DND-41 (cell line): ENCODE measurements at regions not wholly inside any gene's neighbourhood (a gene's known extent, or its start where the extent isn't known, plus 50 kb on each side); places are given as distances from the start of the nearest gene placed in this dataset.

Experiments used
- ATAC-seq: fragments of 200-7000 bp; cut with Tn5 transposase; 3 replicates; pipeline ENCODE4 v1.9.1; 2021; ENCODE audit warnings: low read depth; ENCODE audit not compliant: insufficient read depth
- DNase-seq: peaks from one replicate; pipeline ENCODE4 v3.0.0-alpha.2; 2020
- H2AFZ ChIP-seq: 2 replicates; pipeline ENCODE4 v1.6.0; 2012; ENCODE audit warnings: low read depth, low read length
- H3K27ac ChIP-seq: 2 replicates; pipeline ENCODE4 v1.5.1; 2012; ENCODE audit warnings: low read length, inconsistent platforms
- H3K27me3 ChIP-seq: fragments of 200-600 bp; sonication (generic); 2 replicates; pipeline ENCODE4 v1.6.0; 2012; ENCODE audit warnings: low read length, mild to moderate bottlenecking, inconsistent platforms; ENCODE audit not compliant: insufficient read depth, poor library complexity
- H3K36me3 ChIP-seq: 2 replicates; pipeline ENCODE4 v1.5.1; 2012; ENCODE audit warnings: low read length, inconsistent platforms; ENCODE audit not compliant: insufficient read depth
- H3K4me1 ChIP-seq: 2 replicates; pipeline ENCODE4 v1.5.1; 2012; ENCODE audit warnings: mild to moderate bottlenecking, low read length; ENCODE audit not compliant: insufficient read depth
- H3K4me2 ChIP-seq: 2 replicates; pipeline ENCODE4 v1.6.0; 2012; ENCODE audit warnings: mild to moderate bottlenecking, moderate library complexity, low read length, inconsistent platforms; ENCODE audit not compliant: insufficient read depth
- H3K4me3 ChIP-seq, 2 experiments: fragments of 200-600 bp in 1 of 2; shearing (Covaris generic) in 1 of 2; 2 replicates each; pipeline ENCODE4 v1.5.1; 2012 to 2016; ENCODE audit warnings: inconsistent platforms in 2 of 2, low read length in 2 of 2, mild to moderate bottlenecking in 2 of 2, low read depth in 1 of 2, moderate library complexity in 1 of 2
- H3K79me2 ChIP-seq: 2 replicates; pipeline ENCODE4 v1.6.0; 2012; ENCODE audit warnings: low read length, inconsistent platforms; ENCODE audit not compliant: insufficient read depth
- H3K9ac ChIP-seq: 2 replicates; pipeline ENCODE4 v1.6.0; 2012; ENCODE audit warnings: low read depth, mild to moderate bottlenecking, inconsistent platforms, low read length, moderate library complexity
- H3K9me3 ChIP-seq: 2 replicates; pipeline ENCODE4 v1.5.1; 2012; ENCODE audit warnings: low read length, moderate library complexity, mild to moderate bottlenecking, inconsistent platforms; ENCODE audit not compliant: insufficient read depth, severe bottlenecking
- H4K20me1 ChIP-seq: 2 replicates; pipeline ENCODE4 v1.6.0; 2012; ENCODE audit warnings: low read length; ENCODE audit not compliant: insufficient read depth
- CTCF ChIP-seq: IDR thresholded peaks from 2 replicates; pipeline ENCODE4 v1.5.1; 2012; ENCODE audit warnings: borderline replicate concordance, low read length, moderate library complexity, mild to moderate bottlenecking; ENCODE audit not compliant: poor library complexity, severe bottlenecking; ENCODE audit errors: extremely low read depth
- EZH2 ChIP-seq: IDR thresholded peaks from 3 replicates; pipeline ENCODE4 v1.6.1; 2012; ENCODE audit warnings: borderline replicate concordance, low read depth, mild to moderate bottlenecking, moderate library complexity, low read length, inconsistent platforms; ENCODE audit not compliant: severe bottlenecking

GRCh38 chr3:63048367-63049326, 173.4 kb upstream of the CADPS start:
- no peak overlapping the region for H3K4me3 ChIP-seq
- TF ChIP-seq CTCF (no peak), EZH2 (no peak)
- no peak for ATAC-seq

GRCh38 chr3:63050548-63051177, 175.4 kb upstream of the CADPS start:
- Histone ChIP-seq H3K9ac (no peak overlapping the region), H3K79me2 (no peaks in the 10 kb centered on the region), H2AFZ (no peak overlapping the region), H3K4me3 (no peak overlapping the region), H4K20me1 (no peaks in the 10 kb centered on the region), H3K36me3 (no peaks in the 10 kb centered on the region), H3K27ac (no peak overlapping the region), H3K9me3 (no peaks in the 10 kb centered on the region), H3K4me1 (no peaks in the 10 kb centered on the region), H3K27me3 (no peaks in the 10 kb centered on the region), H3K4me2 (no peak overlapping the region)
- no peak for DNase-seq
- no peak for ATAC-seq
- TF ChIP-seq EZH2 (no peak), CTCF (no peak)

More at GRCh38 chr3:63048367-63049326, 173.4 kb upstream of the CADPS start:
- Histone ChIP-seq H3K4me2 (no peak overlapping the region), H3K79me2 (no peaks in the 10 kb centered on the region), H3K27me3 (no peaks in the 10 kb centered on the region), H2AFZ (no peak overlapping the region), H3K27ac (no peak overlapping the region), H3K36me3 (no peaks in the 10 kb centered on the region), H3K9me3 (no peaks in the 10 kb centered on the region), H3K4me1 (no peaks in the 10 kb centered on the region), H4K20me1 (no peaks in the 10 kb centered on the region), H3K9ac (no peak overlapping the region)
- DNase-seq: no peak

GRCh38 chr3:63051920-63052319, 176.7 kb upstream of the CADPS start:
- Histone ChIP-seq H3K36me3 (no peaks in the 10 kb centered on the region), H4K20me1 (no peaks in the 10 kb centered on the region), H3K4me1 (no peaks in the 10 kb centered on the region), H3K27me3 (no peaks in the 10 kb centered on the region), H2AFZ (no peak overlapping the region), H3K9ac (no peak overlapping the region), H3K4me2 (no peak overlapping the region), H3K4me3 (no peak overlapping the region), H3K27ac (no peak overlapping the region), H3K9me3 (no peaks in the 10 kb centered on the region), H3K79me2 (no peaks in the 10 kb centered on the region)
- ATAC-seq (no peak), DNase-seq (no peak)
- TF ChIP-seq EZH2: no peak
- TF ChIP-seq CTCF: no peak
